SU-DHL-6 (cell line): ENCODE measurements at regions not wholly inside any gene's neighbourhood (a gene's known extent, or its start where the extent isn't known, plus 50 kb on each side); places are given as distances from the start of the nearest gene placed in this dataset.

ENCODE experiments used
- CTCF ChIP-seq: fragments of 200-600 bp; sonication (generic); IDR thresholded peaks from one replicate; pipeline ENCODE4 v1.5.1; 2017; ENCODE audit warnings: antibody characterized with exemption, mild to moderate bottlenecking, low read length, moderate library complexity; ENCODE audit not compliant: insufficient read depth, poor library complexity, severe bottlenecking
- EZH2phosphoT487 ChIP-seq: fragments of 200-600 bp; sonication (generic), shearing (Covaris generic); conservative IDR thresholded peaks from 2 replicates; pipeline ENCODE4 v1.6.1; 2018; ENCODE audit warnings: mild to moderate bottlenecking, antibody characterized with exemption, low read length, moderate library complexity, mixed read lengths

GRCh38 chr18:4821801-4822200 is 366.7 kb upstream of the DLGAP1 start:
- no peak for TF ChIP-seq CTCF
- no peak for TF ChIP-seq EZH2phosphoT487
